ENCODE measurements at regions not wholly inside any gene's neighbourhood (a gene's known extent, or its start where the extent isn't known, plus 50 kb on each side); places are given as distances from the start of the nearest gene placed in this dataset.
"Not testable (repeated sequence)": the region's sequence is repeated elsewhere in the genome, so short reads cannot be mapped to it uniquely, and the experiment has no call there.

DNA sequence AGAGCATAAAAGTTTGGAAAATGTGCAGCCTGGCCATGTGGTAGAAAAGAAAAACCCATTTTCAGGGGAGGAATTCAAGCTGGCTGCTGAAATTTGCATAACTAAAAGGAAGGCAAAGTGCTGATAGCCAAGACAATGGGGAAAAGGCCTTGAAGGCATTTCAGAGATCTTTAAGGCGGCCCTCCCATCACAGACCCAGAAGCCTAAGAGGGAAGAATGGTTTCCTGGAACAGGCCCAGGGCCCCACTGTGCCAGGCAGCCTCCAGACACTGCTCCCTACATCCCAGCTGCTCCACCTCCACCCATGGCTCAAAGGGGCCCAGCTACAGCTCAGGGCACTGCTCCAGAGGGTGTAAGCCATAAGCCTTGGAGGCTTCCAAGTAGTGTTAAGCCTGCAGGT, 158.0 kb upstream of the PRDX4 start:
- ATAC-seq (replicated peaks) = no peak
- Mint-ChIP-seq H3K27me3 (no peaks in the 10 kb centered on the region), H3K36me3 (ENCODE audit: low read depth) (no peaks in the 10 kb centered on the region), H3K27ac (no peak overlapping the region), H3K4me3 (no peak overlapping the region), H3K4me1 (no peaks in the 10 kb centered on the region), H3K9me3 (peaks cover 4% of the 10 kb centered on the region)

GRCh38 chrX:23511793-23512192, 155.5 kb upstream of the PRDX4 start:
- peaks cover 4% of the 10 kb centered on the region for H3K9me3 Mint-ChIP-seq
- no peaks in the 10 kb centered on the region for H3K4me1 Mint-ChIP-seq
- H3K27me3 Mint-ChIP-seq = no peaks in the 10 kb centered on the region
- H3K4me3 Mint-ChIP-seq = no peak overlapping the region
- no peaks in the 10 kb centered on the region for H3K36me3 Mint-ChIP-seq (ENCODE audit: low read depth)
- ATAC-seq (replicated peaks) = no peak
- H3K27ac Mint-ChIP-seq = no peak overlapping the region

DNA sequence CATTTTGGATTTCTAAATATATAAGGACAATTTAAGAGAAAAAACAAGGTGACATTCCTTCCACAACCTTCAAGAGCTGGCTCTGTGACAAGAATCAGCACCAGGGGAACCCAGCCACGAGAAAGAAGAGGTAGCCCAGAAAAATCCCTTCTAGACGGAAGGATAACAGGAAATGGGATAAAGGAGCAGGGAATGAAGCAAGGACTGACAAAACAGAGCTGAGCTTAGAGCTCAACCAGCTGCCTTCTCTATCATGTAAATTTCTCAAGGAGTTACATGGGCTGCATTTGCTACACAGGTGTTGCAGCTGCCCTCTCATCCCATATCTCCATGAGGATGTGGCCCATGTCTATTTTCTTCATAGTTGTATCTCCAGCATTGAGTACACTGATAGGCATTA, 154.2 kb upstream of the PRDX4 start:
- Mint-ChIP-seq H3K9me3 (peaks cover 4% of the 10 kb centered on the region), H3K4me1 (no peaks in the 10 kb centered on the region), H3K36me3 (ENCODE audit: low read depth) (no peaks in the 10 kb centered on the region), H3K27me3 (no peaks in the 10 kb centered on the region), H3K4me3 (no peak overlapping the region), H3K27ac (no peak overlapping the region)
- no peak for ATAC-seq (replicated peaks)

GRCh38 chrX:23514082-23514481, 153.2 kb upstream of the PRDX4 start:
- H3K36me3 Mint-ChIP-seq (ENCODE audit: low read depth) = no peaks in the 10 kb centered on the region
- no peaks in the 10 kb centered on the region for H3K9me3 Mint-ChIP-seq
- H3K27me3 Mint-ChIP-seq = no peaks in the 10 kb centered on the region
- no peak overlapping the region for H3K4me3 Mint-ChIP-seq
- H3K4me1 Mint-ChIP-seq = no peaks in the 10 kb centered on the region
- H3K27ac Mint-ChIP-seq = no peak overlapping the region
- ATAC-seq (replicated peaks) = no peak

DNA sequence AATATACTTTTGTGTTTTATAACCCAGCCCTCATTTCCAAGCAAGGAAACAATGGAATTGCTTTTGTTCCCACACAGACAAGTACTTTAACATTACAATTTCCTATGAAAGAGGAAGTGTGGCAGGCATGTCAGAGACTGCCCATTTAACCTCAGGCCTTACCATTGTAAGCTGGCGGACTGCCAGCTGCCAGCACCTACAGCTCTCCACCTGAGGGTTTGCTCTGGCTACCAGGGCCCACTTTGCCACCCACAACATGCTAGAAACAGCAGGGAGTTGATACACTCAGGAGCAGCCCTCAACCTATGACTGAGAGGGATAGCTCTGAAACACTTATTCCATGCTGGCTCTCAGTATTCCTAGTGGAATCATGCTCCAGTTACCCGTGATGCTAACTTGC, 152.3 kb upstream of the PRDX4 start:
- H3K4me3 Mint-ChIP-seq = no peak overlapping the region
- no peaks in the 10 kb centered on the region for H3K4me1 Mint-ChIP-seq
- ATAC-seq (replicated peaks) = no peak
- H3K27me3 Mint-ChIP-seq = no peaks in the 10 kb centered on the region
- H3K9me3 Mint-ChIP-seq = no peaks in the 10 kb centered on the region
- H3K36me3 Mint-ChIP-seq (ENCODE audit: low read depth) = no peaks in the 10 kb centered on the region
- no peak overlapping the region for H3K27ac Mint-ChIP-seq

- ATAC-seq (replicated peaks); H3K27ac Mint-ChIP-seq; H3K36me3 Mint-ChIP-seq (ENCODE audit: low read depth); H3K4me3 Mint-ChIP-seq; H3K4me1 Mint-ChIP-seq; H3K9me3 Mint-ChIP-seq: not testable (repeated sequence)
- H3K27me3 Mint-ChIP-seq = peaks cover 11% of the 10 kb centered on the region
These were observed 144.2 kb upstream of the PRDX4 start for GRCh38 chrX:23523026-23523657.

GRCh38 chrX:23524467-23524866, 142.8 kb upstream of the PRDX4 start:
- Mint-ChIP-seq H3K27ac (no peak overlapping the region), H3K27me3 (peaks cover 11% of the 10 kb centered on the region), H3K4me3 (no peak overlapping the region), H3K36me3 (ENCODE audit: low read depth) (no peaks in the 10 kb centered on the region), H3K9me3 (peaks cover 4% of the 10 kb centered on the region), H3K4me1 (no peaks in the 10 kb centered on the region)
- ATAC-seq (replicated peaks) = no peak

DNA sequence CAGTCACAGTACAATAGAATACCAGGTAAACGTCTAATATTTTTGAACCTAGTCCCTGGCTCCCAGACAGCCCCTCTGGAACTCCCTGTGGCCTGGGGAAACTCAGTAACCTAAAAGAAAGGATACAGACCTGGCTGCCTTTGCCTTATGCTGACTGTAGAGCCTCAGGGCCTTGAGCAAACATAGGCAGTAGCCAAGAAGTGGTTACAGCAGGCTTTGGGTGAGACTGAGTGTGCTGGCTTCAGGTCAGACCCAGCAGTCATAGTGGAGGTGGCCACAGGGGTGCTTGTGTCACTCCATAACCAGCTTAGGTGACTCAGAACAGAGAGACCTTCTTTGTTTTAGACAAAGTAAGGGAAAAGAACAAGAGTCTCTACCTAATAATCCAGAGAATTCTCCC, 141.8 kb upstream of the PRDX4 start:
- H3K4me3 Mint-ChIP-seq = no peak overlapping the region
- ATAC-seq (replicated peaks) = no peak
- H3K36me3 Mint-ChIP-seq (ENCODE audit: low read depth) = no peaks in the 10 kb centered on the region
- no peak overlapping the region for H3K27ac Mint-ChIP-seq
- H3K4me1 Mint-ChIP-seq = no peaks in the 10 kb centered on the region
- peaks cover 4% of the 10 kb centered on the region for H3K9me3 Mint-ChIP-seq
- peaks cover 11% of the 10 kb centered on the region for H3K27me3 Mint-ChIP-seq

- Mint-ChIP-seq H3K27me3 (peaks cover 3% of the 10 kb centered on the region), H3K9me3 (no peaks in the 10 kb centered on the region), H3K4me3 (no peak overlapping the region), H3K36me3 (ENCODE audit: low read depth) (no peaks in the 10 kb centered on the region), H3K4me1 (no peaks in the 10 kb centered on the region), H3K27ac (no peak overlapping the region)
- ATAC-seq (replicated peaks) = no peak
These were observed 126.8 kb upstream of the PRDX4 start for GRCh38 chrX:23540532-23540931.

DNA sequence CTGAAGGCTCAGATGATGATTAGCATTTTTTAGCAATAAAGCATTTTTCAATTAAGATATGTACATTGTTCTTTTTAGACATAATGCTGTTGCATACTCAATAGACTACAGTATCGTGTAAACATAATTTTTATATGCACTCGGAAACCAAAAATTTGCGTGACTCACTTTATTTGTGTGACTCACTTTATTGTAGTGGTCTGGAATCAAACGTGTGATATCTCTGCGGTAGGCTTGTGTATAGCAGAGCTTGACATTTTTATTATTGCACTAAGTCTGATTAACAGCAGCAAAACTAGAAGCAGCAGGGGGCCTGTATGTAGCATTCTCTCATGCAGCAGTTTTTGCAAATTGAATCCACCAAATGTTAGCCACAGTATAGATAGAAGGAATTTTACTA, 119.1 kb upstream of the PRDX4 start:
- no peak overlapping the region for H3K27ac Mint-ChIP-seq

GRCh38 chrX:23552303-23552702, 115.0 kb upstream of the PRDX4 start:
- no peaks in the 10 kb centered on the region for H3K36me3 Mint-ChIP-seq (ENCODE audit: low read depth)
- H3K27ac Mint-ChIP-seq = no peak overlapping the region
- peaks cover 9% of the 10 kb centered on the region for H3K9me3 Mint-ChIP-seq
- no peaks in the 10 kb centered on the region for H3K4me1 Mint-ChIP-seq
- ATAC-seq (replicated peaks) = no peak
- peaks cover 19% of the 10 kb centered on the region for H3K27me3 Mint-ChIP-seq
- no peak overlapping the region for H3K4me3 Mint-ChIP-seq

More for the DNA sequence above, 119.1 kb upstream of the PRDX4 start:
- H3K27me3 Mint-ChIP-seq = peaks cover 13% of the 10 kb centered on the region
- no peak for ATAC-seq (replicated peaks)
- no peaks in the 10 kb centered on the region for H3K9me3 Mint-ChIP-seq
- H3K4me1 Mint-ChIP-seq = no peaks in the 10 kb centered on the region
- H3K36me3 Mint-ChIP-seq (ENCODE audit: low read depth) = no peaks in the 10 kb centered on the region
- H3K4me3 Mint-ChIP-seq = no peak overlapping the region

DNA sequence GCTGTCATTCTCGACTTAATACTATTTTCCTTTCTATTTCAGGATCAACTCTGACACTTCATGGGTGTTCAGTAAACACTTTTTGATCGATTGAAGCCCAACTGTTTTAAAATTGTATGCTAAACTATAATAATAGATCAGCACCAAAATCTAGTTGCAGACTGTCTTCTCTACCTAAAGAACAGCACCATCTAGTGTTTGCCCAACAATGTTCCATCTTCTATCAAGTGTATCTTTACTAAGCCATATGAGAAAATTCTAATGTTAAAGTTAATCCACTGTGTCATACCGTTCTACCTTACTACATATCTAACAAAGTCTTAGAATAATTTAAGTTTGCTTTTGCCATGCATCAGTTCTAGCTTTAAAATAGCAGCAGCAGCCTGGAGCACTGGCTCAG, 113.0 kb upstream of the PRDX4 start:
- Mint-ChIP-seq H3K4me1 (no peaks in the 10 kb centered on the region), H3K36me3 (ENCODE audit: low read depth) (no peaks in the 10 kb centered on the region), H3K9me3 (peaks cover 9% of the 10 kb centered on the region), H3K27me3 (peaks cover 15% of the 10 kb centered on the region), H3K27ac (no peak overlapping the region), H3K4me3 (no peak overlapping the region)
- ATAC-seq (replicated peaks) = no peak

GRCh38 chrX:23557070-23557469, 110.2 kb upstream of the PRDX4 start:
- Mint-ChIP-seq H3K27ac (no peak overlapping the region), H3K4me3 (no peak overlapping the region), H3K9me3 (peaks cover 9% of the 10 kb centered on the region), H3K4me1 (no peaks in the 10 kb centered on the region), H3K27me3 (peaks cover 6% of the 10 kb centered on the region), H3K36me3 (ENCODE audit: low read depth) (no peaks in the 10 kb centered on the region)
- ATAC-seq (replicated peaks) = no peak

DNA sequence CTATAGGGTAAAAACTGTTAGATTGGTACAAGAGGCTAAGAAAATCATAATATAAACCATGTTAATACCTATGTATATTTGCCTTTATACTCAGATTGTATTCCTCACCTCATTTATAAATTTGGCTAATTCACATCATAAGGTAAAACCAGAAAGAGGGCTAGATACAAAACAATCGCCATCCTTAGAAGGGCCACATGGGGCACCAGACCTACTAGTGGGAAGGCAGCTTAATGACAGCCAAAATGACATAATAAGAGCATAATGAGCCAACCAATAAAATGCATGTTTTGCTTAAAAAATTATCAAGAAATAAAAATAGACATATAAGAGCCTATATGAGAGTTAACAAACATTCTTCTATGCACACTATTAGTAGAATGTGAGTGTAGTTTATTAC, 107.3 kb upstream of the PRDX4 start:
- Mint-ChIP-seq H3K9me3 (peaks cover 9% of the 10 kb centered on the region), H3K27ac (no peak overlapping the region), H3K36me3 (ENCODE audit: low read depth) (no peaks in the 10 kb centered on the region), H3K4me1 (no peaks in the 10 kb centered on the region), H3K27me3 (peaks cover 5% of the 10 kb centered on the region), H3K4me3 (no peak overlapping the region)
- no peak for ATAC-seq (replicated peaks)

- Mint-ChIP-seq H3K27me3 (no peaks in the 10 kb centered on the region), H3K9me3 (no peaks in the 10 kb centered on the region), H3K4me3 (no peak overlapping the region), H3K27ac (no peak overlapping the region), H3K36me3 (ENCODE audit: low read depth) (no peaks in the 10 kb centered on the region), H3K4me1 (no peaks in the 10 kb centered on the region)
- no peak for ATAC-seq (replicated peaks)
These were observed 96.5 kb upstream of the PRDX4 start for GRCh38 chrX:23570674-23571343.
